Tibial nerve (tissue), 4 donors: ENCODE measurements at regions not wholly inside any gene's neighbourhood (a gene's known extent, or its start where the extent isn't known, plus 50 kb on each side); places are given as distances from the start of the nearest gene placed in this dataset.

ENCODE experiments used
- DNase-seq, 2 donors: peaks; one replicate each; pipeline ENCODE4 v3.0.0-alpha.2; 2019; ENCODE audit warnings: low spot score in 2 of 2
- H3K27ac ChIP-seq, 4 donors: fragments of 200-600 bp; sonication (generic) in 3 of 4; one replicate each; pipeline ENCODE4 v1.5.1; 2017 to 2019; ENCODE audit warnings: mild to moderate bottlenecking in 1 of 4
- H3K27me3 ChIP-seq, 2 donors: fragments of 200-600 bp; sonication (generic) in 1 of 2; one replicate each; pipeline versions ENCODE4 v1.5.1 to v1.6.0; 2017 to 2019
- H3K36me3 ChIP-seq, 3 donors: fragments of 200-600 bp; sonication (generic); one replicate each; pipeline ENCODE4 v1.5.1; 2018 to 2019
- H3K4me1 ChIP-seq, 4 donors: fragments of 200-600 bp; sonication (generic) in 3 of 4; one replicate each; pipeline ENCODE4 v1.5.1; 2017 to 2019
- H3K4me3 ChIP-seq, 4 donors: fragments of 200-600 bp; sonication (generic) in 3 of 4; one replicate each; pipeline ENCODE4 v1.5.1; 2017 to 2019; ENCODE audit warnings: mild to moderate bottlenecking in 1 of 4, moderate library complexity in 1 of 4
- H3K9me3 ChIP-seq, 4 donors: fragments of 200-600 bp; sonication (generic) in 3 of 4; one replicate each; pipeline ENCODE4 v1.5.1; 2017 to 2019
- EP300 ChIP-seq, 2 donors: sonication (generic); formaldehyde crosslinking; IDR thresholded peaks; one replicate each; pipeline ENCODE4 v1.6.1; 2017; ENCODE audit warnings: antibody characterized with exemption in 2 of 2, mild to moderate bottlenecking in 1 of 2
- POLR2A ChIP-seq, 2 donors: fragments of 450-650 bp; IDR thresholded peaks; one replicate each; pipeline ENCODE4 v1.6.1; 2017; ENCODE audit warnings: antibody characterized with exemption in 2 of 2, mild to moderate bottlenecking in 2 of 2, moderate library complexity in 2 of 2
- WGBS, 2 donors: methylation state at CpG; one replicate each; pipeline ENCODE4 v1.1.5; 2018; 5-methylcytosine and 5-hydroxymethylcytosine counted together
- TF ChIP-seq, protein P1 (sequence below), 5 experiments: fragments of 200-600 bp in 3 of 5; fragments of 450-650 bp in 2 of 5; sonication (generic) in 3 of 5; IDR thresholded peaks; one replicate each; pipeline ENCODE4 v1.5.1; 2016 to 2019; ENCODE audit warnings: antibody characterized with exemption in 5 of 5, mild to moderate bottlenecking in 3 of 5, moderate library complexity in 2 of 5

DNA sequence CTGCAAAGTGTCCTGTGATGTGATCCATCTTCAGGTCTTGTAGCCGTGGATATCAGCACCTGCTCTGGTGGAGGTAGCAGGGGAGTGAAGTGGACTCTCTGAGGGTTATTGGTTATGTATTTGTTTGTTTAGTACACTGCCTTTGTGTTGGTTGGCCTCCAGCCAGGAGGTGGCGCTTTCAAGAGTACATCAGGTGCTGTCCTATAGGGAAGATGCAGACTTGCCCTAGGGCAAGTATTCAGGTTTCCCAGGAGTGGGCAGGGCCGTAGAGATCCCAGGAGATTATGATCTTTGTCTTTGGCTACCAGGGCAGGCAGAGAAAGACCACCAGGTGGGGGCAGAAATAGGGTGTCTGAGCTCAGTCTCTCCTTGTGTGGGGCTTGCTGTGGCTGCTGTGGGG is 411.8 kb downstream of the SOX11 start:
- Histone ChIP-seq H3K27me3 (no peaks in the 10 kb centered on the region), H3K9me3 (no peaks in the 10 kb centered on the region), H3K27ac (no peak overlapping the region), H3K4me1 (no peaks in the 10 kb centered on the region), H3K4me3 (no peak overlapping the region), H3K36me3 (no peaks in the 10 kb centered on the region)
- no peak for DNase-seq
- 79 to 81% methylated on average over 3 of the region's 3 CpGs for WGBS, 2 donors
- TF ChIP-seq EP300 (IDR thresholded peaks at IDR 0.05) (no peak), POLR2A (IDR thresholded peaks at IDR 0.05) (no peak)
- TF ChIP-seq, protein P1, sequence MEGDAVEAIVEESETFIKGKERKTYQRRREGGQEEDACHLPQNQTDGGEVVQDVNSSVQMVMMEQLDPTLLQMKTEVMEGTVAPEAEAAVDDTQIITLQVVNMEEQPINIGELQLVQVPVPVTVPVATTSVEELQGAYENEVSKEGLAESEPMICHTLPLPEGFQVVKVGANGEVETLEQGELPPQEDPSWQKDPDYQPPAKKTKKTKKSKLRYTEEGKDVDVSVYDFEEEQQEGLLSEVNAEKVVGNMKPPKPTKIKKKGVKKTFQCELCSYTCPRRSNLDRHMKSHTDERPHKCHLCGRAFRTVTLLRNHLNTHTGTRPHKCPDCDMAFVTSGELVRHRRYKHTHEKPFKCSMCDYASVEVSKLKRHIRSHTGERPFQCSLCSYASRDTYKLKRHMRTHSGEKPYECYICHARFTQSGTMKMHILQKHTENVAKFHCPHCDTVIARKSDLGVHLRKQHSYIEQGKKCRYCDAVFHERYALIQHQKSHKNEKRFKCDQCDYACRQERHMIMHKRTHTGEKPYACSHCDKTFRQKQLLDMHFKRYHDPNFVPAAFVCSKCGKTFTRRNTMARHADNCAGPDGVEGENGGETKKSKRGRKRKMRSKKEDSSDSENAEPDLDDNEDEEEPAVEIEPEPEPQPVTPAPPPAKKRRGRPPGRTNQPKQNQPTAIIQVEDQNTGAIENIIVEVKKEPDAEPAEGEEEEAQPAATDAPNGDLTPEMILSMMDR (IDR thresholded peaks at IDR 0.05): no peak

DNA sequence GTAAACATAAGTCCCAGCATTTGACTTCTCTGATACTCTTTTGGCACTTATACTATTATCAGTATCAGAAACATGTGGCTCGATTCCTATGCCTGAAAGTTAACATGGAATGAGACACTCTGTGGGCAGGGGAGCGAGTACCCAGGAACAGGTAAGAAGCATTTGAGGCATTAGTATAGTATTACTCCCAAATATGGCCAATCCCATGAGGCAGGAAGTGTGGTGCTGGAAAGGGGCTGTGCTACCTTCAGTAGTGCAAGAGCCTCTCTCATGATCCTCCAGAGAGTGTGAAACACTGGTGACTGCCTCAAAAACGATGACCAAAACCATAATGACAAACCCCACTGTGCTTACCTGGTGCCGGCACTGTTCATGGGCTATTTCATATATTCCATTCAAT is 415.1 kb downstream of the SOX11 start:
- no peaks in the 10 kb centered on the region for H3K36me3 ChIP-seq
- 89 to 90% methylated on average over 4 of the region's 4 CpGs for WGBS, 2 donors

DNA sequence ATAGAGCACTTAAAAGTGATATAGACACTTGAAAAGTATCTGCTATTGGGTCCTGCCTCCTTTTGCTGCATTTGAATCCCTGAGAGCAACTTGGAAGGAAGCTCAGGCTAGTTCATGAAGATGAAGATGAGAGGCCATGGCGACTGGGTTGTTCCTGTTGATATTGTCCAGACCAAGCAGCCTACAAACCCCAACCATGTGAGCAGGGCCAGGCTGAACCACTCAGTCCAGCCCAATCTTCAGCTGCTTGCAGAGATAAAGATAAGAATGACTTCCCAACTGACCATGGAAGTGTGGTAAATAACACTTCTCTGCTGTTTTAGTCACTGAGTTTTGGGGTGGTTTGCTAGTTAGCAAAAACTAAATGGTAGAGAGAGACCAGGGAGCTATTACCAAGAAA is 417.6 kb downstream of the SOX11 start:
- Histone ChIP-seq H3K27ac (no peak overlapping the region), H3K4me1 (no peaks in the 10 kb centered on the region), H3K36me3 (no peaks in the 10 kb centered on the region), H3K9me3 (no peaks in the 10 kb centered on the region), H3K27me3 (no peaks in the 10 kb centered on the region), H3K4me3 (no peak overlapping the region)
- DNase-seq: no peak
- TF ChIP-seq, protein P1 (IDR thresholded peaks at IDR 0.05): no peak
- no peak for TF ChIP-seq EP300 (IDR thresholded peaks at IDR 0.05)
- no peak for TF ChIP-seq POLR2A (IDR thresholded peaks at IDR 0.05)
- WGBS, 2 donors: 87 to 89% methylated on average over 1 of the region's 1 CpG

More for the DNA sequence above, 415.1 kb downstream of the SOX11 start:
- Histone ChIP-seq H3K27me3 (no peaks in the 10 kb centered on the region), H3K9me3 (no peaks in the 10 kb centered on the region), H3K4me1 (no peaks in the 10 kb centered on the region), H3K4me3 (no peak overlapping the region), H3K27ac (no peak overlapping the region)
- DNase-seq: no peak
- TF ChIP-seq POLR2A (IDR thresholded peaks at IDR 0.05) (no peak), EP300 (IDR thresholded peaks at IDR 0.05) (no peak)
- TF ChIP-seq, protein P1 (IDR thresholded peaks at IDR 0.05): no peak

DNA sequence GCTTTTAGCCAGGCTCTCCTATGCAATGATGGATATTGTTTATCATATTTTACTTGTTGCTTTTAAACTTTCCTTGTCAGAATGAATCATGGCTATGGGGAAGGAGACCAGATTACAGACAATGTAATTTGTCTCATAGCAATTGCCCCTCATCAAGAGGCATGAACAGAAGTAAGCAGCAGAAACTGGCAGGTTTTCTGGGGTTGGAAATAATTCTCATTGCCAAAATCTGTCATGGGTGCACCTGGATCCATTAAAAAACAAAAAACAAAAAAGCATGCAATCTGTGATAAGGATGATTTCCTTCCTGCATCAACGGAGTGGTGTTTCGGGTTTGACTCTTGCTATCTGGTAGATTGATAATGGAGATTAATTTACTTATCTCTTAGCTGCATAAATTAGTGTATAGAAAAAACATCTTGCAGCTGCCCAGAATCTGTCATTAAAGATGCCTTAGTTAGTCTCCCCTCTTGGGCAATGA is 419.6 kb downstream of the SOX11 start:
- H3K9me3 ChIP-seq: no peaks in the 10 kb centered on the region
- no peaks in the 10 kb centered on the region for H3K4me1 ChIP-seq
- WGBS, 2 donors: 75 to 83% methylated on average over 2 of the region's 2 CpGs
- no peak overlapping the region for H3K27ac ChIP-seq
- no peak overlapping the region for H3K4me3 ChIP-seq
- H3K27me3 ChIP-seq: no peaks in the 10 kb centered on the region
- TF ChIP-seq POLR2A (IDR thresholded peaks at IDR 0.05) (no peak), EP300 (IDR thresholded peaks at IDR 0.05) (no peak)
- TF ChIP-seq, protein P1 (IDR thresholded peaks at IDR 0.05): no peak
- no peaks in the 10 kb centered on the region for H3K36me3 ChIP-seq
- no peak for DNase-seq

DNA sequence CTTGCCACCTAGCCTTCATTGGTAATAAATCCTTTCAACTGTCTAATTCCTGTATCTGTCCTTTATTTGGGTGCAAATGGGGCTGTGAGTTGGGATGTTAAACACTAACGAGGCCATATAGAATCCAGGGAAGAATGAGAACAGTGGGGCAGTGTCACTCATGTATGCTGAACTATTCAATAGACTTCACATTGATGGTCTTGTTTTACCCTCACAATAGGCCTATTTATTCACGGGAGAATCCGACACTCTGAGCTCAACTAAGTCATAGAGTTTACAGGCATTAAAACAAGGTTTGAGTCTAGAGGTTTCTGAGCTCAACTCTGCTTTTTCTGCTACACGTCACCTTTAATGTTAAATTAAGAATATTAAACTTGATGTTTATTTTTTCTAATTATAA is 421.6 kb downstream of the SOX11 start:
- Histone ChIP-seq H3K4me1 (no peaks in the 10 kb centered on the region), H3K27me3 (no peaks in the 10 kb centered on the region), H3K9me3 (no peaks in the 10 kb centered on the region), H3K36me3 (no peaks in the 10 kb centered on the region), H3K27ac (no peak overlapping the region), H3K4me3 (no peak overlapping the region)
- no peak for DNase-seq
- 43 to 61% methylated on average over 4 of the region's 4 CpGs for WGBS, 2 donors
- TF ChIP-seq, protein P1 (IDR thresholded peaks at IDR 0.05): no peak
- TF ChIP-seq EP300 (IDR thresholded peaks at IDR 0.05) (no peak), POLR2A (IDR thresholded peaks at IDR 0.05) (no peak)
